Peyer's patch (tissue), 4 donors: ENCODE measurements at regions not wholly inside any gene's neighbourhood (a gene's known extent, or its start where the extent isn't known, plus 50 kb on each side); places are given as distances from the start of the nearest gene placed in this dataset.

ENCODE experiments used
- DNase-seq, 3 donors: peaks; one replicate each; pipeline ENCODE4 v3.0.0-alpha.2; 2017 to 2019
- H3K27ac ChIP-seq, 4 donors: fragments of 200-600 bp; sonication (generic); one replicate each; pipeline ENCODE4 v1.5.1; 2016 to 2019
- H3K27me3 ChIP-seq, 2 donors: fragments of 200-600 bp; sonication (generic); one replicate each; pipeline ENCODE4 v1.5.1; 2019
- H3K36me3 ChIP-seq, 3 donors: fragments of 200-600 bp; sonication (generic); one replicate each; pipeline ENCODE4 v1.5.1; 2016 to 2019
- H3K4me1 ChIP-seq, 4 donors: fragments of 200-600 bp; sonication (generic); one replicate each; pipeline ENCODE4 v1.5.1; 2016 to 2019
- H3K4me3 ChIP-seq, 4 donors: fragments of 200-600 bp; sonication (generic); 1 replicate in 3 of 4; 2 replicates in 1 of 4; pipeline ENCODE4 v1.5.1; 2016 to 2019; ENCODE audit warnings: mild to moderate bottlenecking in 1 of 4
- H3K9me3 ChIP-seq, 4 donors: fragments of 200-600 bp; sonication (generic); one replicate each; pipeline ENCODE4 v1.5.1; 2016 to 2019; ENCODE audit warnings: mild to moderate bottlenecking in 1 of 4
- CTCF ChIP-seq, 6 experiments: fragments of 450-650 bp in 4 of 6; fragments of 200-600 bp in 2 of 6; sonication (generic) in 1 of 6; IDR thresholded peaks; one replicate each; pipeline ENCODE4 v1.5.1; 2017 to 2019; ENCODE audit warnings: antibody characterized with exemption in 6 of 6, mild to moderate bottlenecking in 3 of 6, moderate library complexity in 1 of 6
- POLR2A ChIP-seq, 2 donors: fragments of 450-650 bp; IDR thresholded peaks; one replicate each; pipeline ENCODE4 v1.5.1; 2017; ENCODE audit warnings: antibody characterized with exemption in 2 of 2, mild to moderate bottlenecking in 2 of 2, moderate library complexity in 2 of 2

GRCh38 chr5:15384176-15384575 is 115.8 kb upstream of the FBXL7 start:
- Histone ChIP-seq H3K27me3 (no peaks in the 10 kb centered on the region), H3K36me3 (no peaks in the 10 kb centered on the region), H3K9me3 (no peaks in the 10 kb centered on the region), H3K4me1 (no peaks in the 10 kb centered on the region), H3K4me3 (no peak overlapping the region), H3K27ac (no peak overlapping the region)
- TF ChIP-seq POLR2A (IDR thresholded peaks at IDR 0.05) (no peak), CTCF (IDR thresholded peaks at IDR 0.05) (no peak)
- no peak for DNase-seq

- H3K27me3 ChIP-seq: no peaks in the 10 kb centered on the region
- no peaks in the 10 kb centered on the region for H3K36me3 ChIP-seq
- TF ChIP-seq POLR2A (IDR thresholded peaks at IDR 0.05) (no peak), CTCF (IDR thresholded peaks at IDR 0.05) (no peak)
- no peaks in the 10 kb centered on the region for H3K9me3 ChIP-seq
- H3K4me1 ChIP-seq: no peaks in the 10 kb centered on the region
- H3K4me3 ChIP-seq: no peak overlapping the region
- no peak overlapping the region for H3K27ac ChIP-seq
- DNase-seq: no peak
Measured at GRCh38 chr5:15383469-15383868, 116.5 kb upstream of the FBXL7 start.

GRCh38 chr5:15383021-15383420 is 117.0 kb upstream of the FBXL7 start:
- Histone ChIP-seq H3K27ac (no peak overlapping the region), H3K4me3 (no peak overlapping the region), H3K4me1 (no peaks in the 10 kb centered on the region), H3K36me3 (no peaks in the 10 kb centered on the region), H3K27me3 (no peaks in the 10 kb centered on the region), H3K9me3 (no peaks in the 10 kb centered on the region)
- no peak for DNase-seq
- TF ChIP-seq CTCF (IDR thresholded peaks at IDR 0.05) (no peak), POLR2A (IDR thresholded peaks at IDR 0.05) (no peak)

- no peak for TF ChIP-seq CTCF (IDR thresholded peaks at IDR 0.05)
- no peaks in the 10 kb centered on the region for H3K4me1 ChIP-seq
- H3K27ac ChIP-seq: no peak overlapping the region
- no peak overlapping the region for H3K4me3 ChIP-seq
- H3K36me3 ChIP-seq: no peaks in the 10 kb centered on the region
- DNase-seq: no peak
- no peaks in the 10 kb centered on the region for H3K9me3 ChIP-seq
- no peaks in the 10 kb centered on the region for H3K27me3 ChIP-seq
Measured at GRCh38 chr5:15377573-15378340, 122.2 kb upstream of the FBXL7 start.

GRCh38 chr5:15376803-15377202 is 123.2 kb upstream of the FBXL7 start:
- no peak overlapping the region for H3K27ac ChIP-seq
- no peaks in the 10 kb centered on the region for H3K9me3 ChIP-seq
- no peaks in the 10 kb centered on the region for H3K4me1 ChIP-seq
- H3K36me3 ChIP-seq: no peaks in the 10 kb centered on the region
- H3K4me3 ChIP-seq: no peak overlapping the region
- no peak for DNase-seq
- TF ChIP-seq CTCF (IDR thresholded peaks at IDR 0.05) (no peak), POLR2A (IDR thresholded peaks at IDR 0.05) (no peak)
- H3K27me3 ChIP-seq: no peaks in the 10 kb centered on the region

GRCh38 chr5:15376088-15376487 is 123.9 kb upstream of the FBXL7 start:
- Histone ChIP-seq H3K4me1 (no peaks in the 10 kb centered on the region), H3K36me3 (no peaks in the 10 kb centered on the region), H3K27me3 (no peaks in the 10 kb centered on the region), H3K4me3 (no peak overlapping the region), H3K9me3 (no peaks in the 10 kb centered on the region), H3K27ac (no peak overlapping the region)
- DNase-seq: no peak
- TF ChIP-seq POLR2A (IDR thresholded peaks at IDR 0.05) (no peak), CTCF (IDR thresholded peaks at IDR 0.05) (no peak)
